D721Med (cell line): ENCODE measurements at regions not wholly inside any gene's neighbourhood (a gene's known extent, or its start where the extent isn't known, plus 50 kb on each side); places are given as distances from the start of the nearest gene placed in this dataset.
A peak's percentile ranks its signal among the peaks of the same experiment; 100 is the strongest.
"Not testable (repeated sequence)": the region's sequence is repeated elsewhere in the genome, so short reads cannot be mapped to it uniquely, and the experiment has no call there.

Experiments used
- DNase-seq: peaks from one replicate; pipeline ENCODE4 v3.0.0; 2011; ENCODE audit warnings: low spot score; ENCODE audit not compliant: insufficient read length
- FAIRE-seq: peaks from 2 replicates; lab custom pipeline; 2011; peaks lifted over from hg19 to GRCh38; lab: Jason Lieb, UNC
- TF ChIP-seq, protein P1 (sequence below): IDR thresholded peaks from 2 replicates; pipeline ENCODE4 v1.5.1; 2012; ENCODE audit warnings: mild to moderate bottlenecking, control low read depth; ENCODE audit not compliant: insufficient read depth; ENCODE audit errors: missing control alignments

DNA sequence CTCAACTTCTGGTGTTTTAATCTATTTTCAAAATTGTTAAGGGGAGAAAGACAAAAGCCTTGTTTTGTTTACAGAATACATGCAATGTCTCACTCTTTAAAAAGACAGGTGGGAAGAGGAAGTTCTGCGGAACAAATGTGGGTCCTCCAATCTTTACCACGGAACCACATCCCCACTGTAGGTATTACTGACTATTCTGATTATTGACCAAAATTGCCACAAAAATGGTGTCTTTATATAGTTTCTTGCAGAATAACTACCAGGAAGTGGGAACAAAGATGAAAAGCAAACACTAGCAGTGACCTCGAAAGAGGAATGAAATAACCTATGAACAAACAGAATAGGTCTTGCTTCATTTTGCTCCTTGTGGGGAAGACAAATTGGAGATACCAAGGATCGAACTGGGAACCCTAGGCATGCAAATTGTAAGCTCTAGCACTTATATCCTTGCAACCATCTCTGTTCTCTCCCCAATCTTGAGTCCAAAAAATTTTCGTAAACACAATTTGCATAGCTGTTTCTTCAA lies 106.7 kb downstream of the GPX5 start:
- no peak for FAIRE-seq
- DNase-seq, result no peak
- TF ChIP-seq, protein P1, sequence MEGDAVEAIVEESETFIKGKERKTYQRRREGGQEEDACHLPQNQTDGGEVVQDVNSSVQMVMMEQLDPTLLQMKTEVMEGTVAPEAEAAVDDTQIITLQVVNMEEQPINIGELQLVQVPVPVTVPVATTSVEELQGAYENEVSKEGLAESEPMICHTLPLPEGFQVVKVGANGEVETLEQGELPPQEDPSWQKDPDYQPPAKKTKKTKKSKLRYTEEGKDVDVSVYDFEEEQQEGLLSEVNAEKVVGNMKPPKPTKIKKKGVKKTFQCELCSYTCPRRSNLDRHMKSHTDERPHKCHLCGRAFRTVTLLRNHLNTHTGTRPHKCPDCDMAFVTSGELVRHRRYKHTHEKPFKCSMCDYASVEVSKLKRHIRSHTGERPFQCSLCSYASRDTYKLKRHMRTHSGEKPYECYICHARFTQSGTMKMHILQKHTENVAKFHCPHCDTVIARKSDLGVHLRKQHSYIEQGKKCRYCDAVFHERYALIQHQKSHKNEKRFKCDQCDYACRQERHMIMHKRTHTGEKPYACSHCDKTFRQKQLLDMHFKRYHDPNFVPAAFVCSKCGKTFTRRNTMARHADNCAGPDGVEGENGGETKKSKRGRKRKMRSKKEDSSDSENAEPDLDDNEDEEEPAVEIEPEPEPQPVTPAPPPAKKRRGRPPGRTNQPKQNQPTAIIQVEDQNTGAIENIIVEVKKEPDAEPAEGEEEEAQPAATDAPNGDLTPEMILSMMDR, result no peak

DNA sequence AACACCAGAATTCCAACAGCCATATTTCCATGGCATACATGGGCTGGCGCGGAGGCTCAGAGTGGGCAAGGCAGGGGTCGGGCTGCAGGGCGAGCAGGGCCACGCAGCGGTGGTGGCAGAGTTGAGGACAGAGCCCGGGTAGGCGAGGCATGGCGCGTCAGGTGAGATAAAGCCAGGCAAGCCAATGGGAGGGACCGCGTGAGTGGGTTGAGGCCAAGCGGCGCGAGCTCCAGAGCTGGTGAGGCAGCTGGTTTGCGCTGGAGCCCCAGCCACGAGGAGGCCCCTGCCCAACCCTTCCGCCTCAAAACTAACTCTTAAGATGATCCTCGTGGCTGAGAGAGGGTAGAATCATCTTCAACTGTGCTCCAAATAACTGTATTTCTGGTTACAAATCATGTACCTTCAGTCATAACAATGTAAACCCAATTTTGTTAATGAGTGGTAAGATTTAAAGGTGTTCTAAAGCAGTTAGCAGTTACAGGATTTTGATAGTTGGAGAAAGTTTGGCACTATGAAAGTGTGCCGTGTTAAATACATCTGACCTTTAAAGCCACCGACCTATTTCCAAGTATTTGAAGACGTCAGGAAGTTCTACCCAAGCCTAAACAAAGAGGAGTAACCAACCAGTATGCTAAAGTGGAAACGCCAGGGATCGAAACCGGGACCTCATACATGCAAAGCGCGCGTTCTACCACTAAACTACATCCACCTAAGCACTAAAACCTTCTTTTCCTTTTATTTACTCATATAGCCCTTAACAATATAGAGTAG lies 107.9 kb downstream of the GPX5 start:
- DNase-seq (no peak), FAIRE-seq (no peak)
- TF ChIP-seq, protein P1, result no peak

DNA sequence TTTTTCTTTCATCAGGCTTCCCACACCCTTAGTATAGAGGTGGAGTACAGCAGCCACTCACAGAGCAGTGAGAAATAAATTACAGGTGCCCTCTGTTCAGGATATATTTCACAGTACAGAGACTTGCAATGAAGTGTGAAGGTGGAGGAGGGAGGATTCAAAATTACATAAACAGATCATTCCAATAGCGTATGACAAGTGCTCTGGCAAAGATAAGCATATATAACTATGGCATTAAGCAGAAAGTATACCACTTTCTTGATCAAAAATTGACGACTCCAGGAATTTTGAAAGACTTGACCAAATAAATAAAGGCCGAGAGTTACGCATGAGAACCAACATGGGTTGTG lies 108.7 kb downstream of the GPX5 start:
- no peak for DNase-seq
- TF ChIP-seq, protein P1, result no peak
- FAIRE-seq, result peak; percentile 6

DNA sequence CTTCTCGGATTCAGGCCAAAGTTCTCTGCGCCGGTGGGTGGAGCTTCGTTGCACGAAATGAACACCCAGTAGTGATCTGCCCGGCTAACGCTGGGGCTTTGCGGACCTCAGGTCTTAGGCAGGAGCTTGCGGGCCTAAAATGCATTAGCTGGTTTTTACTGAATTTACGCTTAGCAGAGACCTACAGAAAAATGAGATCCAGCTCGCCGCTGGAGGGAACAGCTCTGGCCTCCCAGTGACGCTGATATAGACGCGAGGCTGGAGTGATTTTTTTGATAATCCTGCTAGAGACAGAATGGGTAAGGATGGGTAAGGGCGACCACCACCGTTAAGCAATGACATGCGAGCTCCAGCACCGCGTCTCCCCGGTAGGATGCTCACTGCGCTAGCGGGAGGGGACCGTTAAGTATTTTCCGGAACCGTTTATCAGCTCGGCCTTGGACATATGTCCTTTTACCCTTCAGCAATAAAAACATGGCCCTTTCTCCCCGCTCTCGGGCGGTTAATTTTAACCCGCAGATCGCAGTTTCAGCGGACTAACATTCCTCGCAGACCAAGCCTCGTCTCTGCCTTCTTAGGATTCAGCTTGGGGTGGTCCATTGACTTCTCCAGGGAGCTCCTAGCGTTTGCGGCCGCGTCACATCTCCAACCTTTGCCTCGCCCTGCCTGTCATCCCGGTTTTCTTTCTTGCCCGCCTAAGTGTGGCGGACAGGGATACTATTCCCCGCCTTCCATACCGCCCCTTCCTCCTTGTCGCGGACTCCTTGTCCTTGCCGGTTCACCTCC lies 109.3 kb downstream of the GPX5 start:
- TF ChIP-seq, protein P1, result no peak
- DNase-seq, result no peak
- FAIRE-seq, result no peak

DNA sequence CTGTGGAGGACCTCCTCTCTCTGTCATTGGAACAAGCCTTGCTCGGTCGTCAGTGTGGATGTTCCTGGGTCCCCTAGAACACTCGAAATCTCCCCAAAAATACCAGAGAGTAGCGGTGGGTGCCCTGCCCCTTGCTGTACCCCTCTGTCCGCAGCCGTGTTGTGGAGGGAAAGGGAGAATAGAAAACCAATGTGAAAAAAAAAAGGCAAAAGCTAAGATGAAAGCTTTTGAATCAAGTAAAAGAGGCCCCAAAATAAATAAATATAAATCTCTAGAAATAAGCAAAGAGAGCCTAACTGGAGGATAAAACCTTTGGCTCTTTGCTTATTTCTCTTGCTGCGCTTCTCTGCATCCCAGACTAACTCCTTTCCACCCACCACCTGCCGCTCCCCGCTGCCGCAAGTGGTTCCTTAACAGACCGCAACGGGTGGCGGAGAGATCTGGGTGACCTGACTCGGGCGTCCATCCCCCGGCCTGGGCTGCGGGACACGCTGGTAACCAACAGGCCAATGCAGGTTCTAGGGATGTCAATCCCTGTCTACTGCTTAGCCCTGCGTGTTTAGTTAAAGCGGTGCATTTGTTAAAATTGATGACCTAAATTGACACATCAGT lies 110.0 kb downstream of the GPX5 start:
- TF ChIP-seq, protein P1, result no peak
- DNase-seq (no peak), FAIRE-seq (no peak)

DNA sequence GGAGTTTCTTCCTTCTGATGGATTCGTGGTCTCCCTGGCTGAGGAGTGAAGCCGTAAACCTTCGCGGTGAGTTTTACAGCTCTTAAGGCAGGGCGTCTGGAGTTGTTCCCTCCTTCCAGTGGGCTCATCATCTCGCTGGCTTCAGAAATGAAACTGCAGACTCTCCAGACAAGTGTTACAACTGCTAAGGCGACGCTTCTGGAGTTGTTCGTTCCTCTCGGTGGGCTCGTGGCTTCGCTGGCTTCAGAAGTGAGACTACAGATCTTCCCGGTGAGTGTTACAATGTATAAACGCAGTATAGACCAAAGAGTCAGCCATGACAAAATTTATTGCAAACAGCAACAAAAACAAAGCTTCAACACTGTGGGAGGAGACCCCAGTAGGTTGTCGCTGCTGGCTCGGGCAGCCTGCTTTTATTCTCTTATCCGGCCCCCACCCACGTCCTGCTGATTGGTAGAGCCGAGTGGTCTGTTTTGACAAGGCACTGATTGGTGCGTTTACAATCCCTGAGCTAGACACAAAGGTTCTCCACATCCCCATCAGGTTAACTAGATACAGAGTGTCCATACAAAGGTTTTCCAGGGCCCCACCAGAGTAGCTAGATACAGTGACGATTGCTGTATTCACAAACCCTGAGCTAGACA lies 113.2 kb downstream of the GPX5 start:
- DNase-seq (no peak), FAIRE-seq (no peak)
- TF ChIP-seq, protein P1, result no peak

DNA sequence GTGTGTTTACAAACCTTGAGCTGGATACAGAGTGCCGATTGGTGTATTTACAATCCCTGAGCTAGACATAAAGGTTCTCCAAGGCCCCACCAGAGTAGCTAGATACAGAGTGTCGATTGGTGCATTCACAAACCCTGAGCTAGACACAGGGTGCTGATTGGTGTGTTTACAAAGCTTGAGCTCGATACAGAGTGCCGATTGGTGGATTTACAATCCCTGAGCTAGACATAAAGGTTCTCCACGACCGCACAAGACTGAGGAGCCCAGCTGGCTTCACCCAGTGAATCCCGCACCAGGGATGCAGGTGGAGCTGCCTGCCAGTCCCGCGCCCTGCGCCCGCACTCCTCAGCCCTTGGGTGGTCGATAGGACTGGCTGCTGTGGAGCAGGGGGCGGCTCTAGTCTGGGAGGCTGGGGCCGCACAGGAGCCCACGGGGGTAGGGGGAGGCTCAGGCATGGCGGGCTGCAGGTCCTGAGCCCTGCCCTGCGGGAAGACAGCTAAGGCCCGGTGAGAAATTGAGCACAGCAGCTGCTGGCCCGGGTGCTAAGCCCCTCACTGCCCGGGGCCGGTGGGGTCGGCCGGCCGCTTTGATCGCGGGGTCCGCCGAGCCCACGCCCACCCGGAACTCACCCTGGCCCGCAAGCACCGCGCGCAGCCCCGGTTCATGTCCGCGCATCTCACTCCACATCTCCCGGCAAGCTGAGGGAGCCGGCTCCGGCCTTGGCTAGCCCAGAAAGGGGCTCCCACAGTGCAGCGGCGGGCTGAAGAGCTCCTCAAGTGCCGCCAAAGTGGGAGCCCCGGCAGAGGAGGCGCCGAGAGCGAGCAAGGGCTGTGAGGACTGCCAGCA lies 114.0 kb downstream of the GPX5 start:
- not testable (repeated sequence) for FAIRE-seq, DNase-seq
